SU-DHL-6 (cell line): ENCODE measurements at regions not wholly inside any gene's neighbourhood (a gene's known extent, or its start where the extent isn't known, plus 50 kb on each side); places are given as distances from the start of the nearest gene placed in this dataset.
"Not testable (repeated sequence)": the region's sequence is repeated elsewhere in the genome, so short reads cannot be mapped to it uniquely, and the experiment has no call there.

Experiments used
- H2AFZ ChIP-seq: fragments of 200-600 bp; sonication (generic); 2 replicates; pipeline ENCODE4 v1.6.1; 2014; ENCODE audit warnings: low read depth, mild to moderate bottlenecking, moderate library complexity, mixed read lengths, antibody characterized with exemption, low read length; ENCODE audit not compliant: severe bottlenecking
- H3F3A ChIP-seq: fragments of 200-600 bp; shearing (Covaris generic); 2 replicates; pipeline ENCODE4 v1.6.0; 2016; ENCODE audit warnings: antibody characterized with exemption, mild to moderate bottlenecking; ENCODE audit not compliant: insufficient read depth
- H3K27ac ChIP-seq: fragments of 200-600 bp; sonication (generic); 2 replicates; pipeline ENCODE4 v1.5.1; 2016; ENCODE audit warnings: low read depth, mild to moderate bottlenecking, low read length, moderate library complexity, mixed read lengths
- H3K27me3 ChIP-seq: fragments of 200-600 bp; sonication (generic), shearing (Covaris generic); 2 replicates; pipeline ENCODE4 v1.6.0; 2014; ENCODE audit warnings: mild to moderate bottlenecking, low read length
- H3K36me3 ChIP-seq: fragments of 200-600 bp; sonication (generic); 2 replicates; pipeline ENCODE4 v1.6.1; 2014; ENCODE audit warnings: mild to moderate bottlenecking, low read length, mixed read lengths
- H3K4me2 ChIP-seq: fragments of 300-600, 200-600 bp; shearing (Covaris generic), sonication (generic); 2 replicates; pipeline ENCODE4 v1.6.0; 2014; ENCODE audit warnings: low read length, low read depth, mild to moderate bottlenecking; ENCODE audit not compliant: poor library complexity, severe bottlenecking
- H3K4me3 ChIP-seq: fragments of 200-600 bp; sonication (generic); 2 replicates; pipeline ENCODE4 v1.5.1; 2014; ENCODE audit warnings: antibody characterized with exemption, low read length, mild to moderate bottlenecking, mixed read lengths; ENCODE audit not compliant: insufficient read depth, poor library complexity, severe bottlenecking
- H3K79me2 ChIP-seq: fragments of 200-600 bp; sonication (generic); 2 replicates; pipeline ENCODE4 v1.6.1; 2014; ENCODE audit warnings: mild to moderate bottlenecking, low read length, moderate library complexity; ENCODE audit not compliant: insufficient read depth
- H3K9ac ChIP-seq: fragments of 200-600 bp; sonication (generic); 2 replicates; pipeline ENCODE4 v1.7.0; 2014; ENCODE audit warnings: mild to moderate bottlenecking, low read length
- H3K9me2 ChIP-seq: fragments of 200-600 bp; sonication (generic); replicated peaks from 2 replicates; pipeline ENCODE4 v1.6.1; 2014; ENCODE audit warnings: low read length; ENCODE audit not compliant: insufficient read depth
- H3K9me3 ChIP-seq: fragments of 200-600 bp; sonication (generic); 2 replicates; pipeline ENCODE4 v1.6.1; 2014; ENCODE audit warnings: low read length, mixed read lengths; ENCODE audit not compliant: insufficient read depth
- H4K20me1 ChIP-seq: fragments of 200-600 bp; sonication (generic); 2 replicates; pipeline ENCODE4 v1.6.1; 2014; ENCODE audit warnings: low read depth, mild to moderate bottlenecking, antibody characterized with exemption, low read length, moderate library complexity, mixed read lengths

DNA sequence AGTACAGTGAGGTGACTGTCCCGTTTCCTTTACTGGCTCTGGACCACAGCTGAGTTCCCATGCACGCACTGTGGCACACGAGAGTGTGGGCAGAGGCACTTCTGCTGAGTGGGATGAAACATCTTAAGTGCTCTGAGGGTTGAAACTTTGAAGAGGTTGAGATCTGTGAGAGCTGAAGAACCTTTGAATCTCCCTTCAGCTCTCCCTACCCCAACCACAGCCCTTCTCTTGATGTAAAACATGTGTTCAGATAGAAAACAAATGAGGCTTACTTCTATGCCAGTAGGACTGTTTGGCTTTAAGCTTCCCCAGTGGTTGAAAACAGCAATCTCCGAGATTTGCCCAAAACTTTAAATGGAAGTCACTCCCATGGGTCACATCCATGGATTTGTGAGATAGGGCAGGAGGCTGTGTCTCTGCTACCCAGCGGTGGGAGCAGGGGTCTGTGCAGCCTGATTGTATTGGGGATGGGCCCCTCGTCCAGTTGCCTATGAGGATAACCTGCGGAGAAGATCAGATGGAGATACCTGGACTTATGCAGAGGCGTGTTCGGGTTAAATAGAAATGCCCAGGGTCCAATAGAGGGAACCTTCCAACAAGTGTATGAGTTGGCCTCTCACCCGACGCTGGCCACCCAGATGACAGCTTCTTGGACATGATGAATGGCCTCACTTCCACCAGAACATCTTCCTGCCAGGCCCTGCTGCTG lies 178.0 kb upstream of the PLGLB2 start:
- not testable (repeated sequence) for H3K9me3 ChIP-seq, H3K4me2 ChIP-seq, H3K27me3 ChIP-seq, H2AFZ ChIP-seq, H3K4me3 ChIP-seq, H3K9me2 ChIP-seq, H4K20me1 ChIP-seq, H3K36me3 ChIP-seq, H3K27ac ChIP-seq, H3F3A ChIP-seq, H3K79me2 ChIP-seq, H3K9ac ChIP-seq

DNA sequence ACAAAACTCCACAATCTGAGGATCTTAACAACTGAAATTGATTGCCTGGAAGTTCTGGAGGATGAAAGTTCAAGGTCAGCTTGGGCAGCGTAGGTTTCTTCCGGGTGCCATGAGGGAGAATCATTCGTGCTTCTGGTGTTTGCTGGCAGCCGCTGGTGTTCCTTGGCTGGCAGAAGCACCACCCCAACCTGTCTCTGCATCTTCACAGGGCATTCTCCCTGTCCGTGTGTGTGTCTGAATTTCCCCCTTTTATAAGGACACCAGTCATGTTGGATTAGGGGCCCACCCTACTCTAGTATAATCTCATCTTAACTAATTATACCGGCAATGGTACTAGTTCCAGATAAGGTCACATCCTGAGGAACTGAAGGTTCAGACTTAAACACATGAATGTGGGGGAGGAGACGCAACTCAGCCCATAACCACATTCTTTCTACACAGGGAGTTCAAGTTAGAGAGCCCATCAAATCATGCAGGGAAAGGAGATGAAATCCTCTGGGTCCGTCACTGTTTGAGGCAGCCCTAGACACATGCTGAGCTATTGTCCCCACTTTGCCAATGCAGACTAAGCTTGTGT lies 175.9 kb upstream of the PLGLB2 start:
- H3K79me2 ChIP-seq, H2AFZ ChIP-seq, H3K9me3 ChIP-seq, H3K27me3 ChIP-seq, H3K4me2 ChIP-seq, H4K20me1 ChIP-seq, H3K4me3 ChIP-seq, H3K9me2 ChIP-seq, H3K36me3 ChIP-seq, H3K27ac ChIP-seq, H3K9ac ChIP-seq, H3F3A ChIP-seq: not testable (repeated sequence)

DNA sequence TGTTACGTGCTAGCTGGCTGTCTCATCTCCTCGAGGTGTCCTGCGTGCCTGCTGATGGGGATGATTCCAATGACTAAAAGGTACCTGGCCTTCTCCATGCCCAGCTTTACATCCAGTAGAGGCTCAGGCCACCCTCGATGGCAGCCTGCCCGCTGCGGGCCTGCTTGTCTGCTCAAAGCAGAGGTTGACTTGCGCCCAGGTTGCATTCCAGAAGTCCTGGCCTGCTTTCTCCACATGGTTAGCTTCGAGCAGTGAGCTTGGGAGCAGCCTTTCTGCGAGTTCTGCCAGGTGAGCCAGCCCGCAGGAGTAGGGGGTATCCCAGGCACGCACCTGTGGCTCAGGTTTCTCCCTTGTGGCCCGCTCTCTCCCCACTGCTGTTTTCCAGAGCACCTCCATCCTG lies 175.0 kb upstream of the PLGLB2 start:
- not testable (repeated sequence) for H3K27ac ChIP-seq, H3K79me2 ChIP-seq, H3K4me3 ChIP-seq, H3K9me2 ChIP-seq, H2AFZ ChIP-seq, H4K20me1 ChIP-seq, H3K4me2 ChIP-seq, H3K36me3 ChIP-seq, H3K9me3 ChIP-seq, H3F3A ChIP-seq, H3K9ac ChIP-seq, H3K27me3 ChIP-seq

DNA sequence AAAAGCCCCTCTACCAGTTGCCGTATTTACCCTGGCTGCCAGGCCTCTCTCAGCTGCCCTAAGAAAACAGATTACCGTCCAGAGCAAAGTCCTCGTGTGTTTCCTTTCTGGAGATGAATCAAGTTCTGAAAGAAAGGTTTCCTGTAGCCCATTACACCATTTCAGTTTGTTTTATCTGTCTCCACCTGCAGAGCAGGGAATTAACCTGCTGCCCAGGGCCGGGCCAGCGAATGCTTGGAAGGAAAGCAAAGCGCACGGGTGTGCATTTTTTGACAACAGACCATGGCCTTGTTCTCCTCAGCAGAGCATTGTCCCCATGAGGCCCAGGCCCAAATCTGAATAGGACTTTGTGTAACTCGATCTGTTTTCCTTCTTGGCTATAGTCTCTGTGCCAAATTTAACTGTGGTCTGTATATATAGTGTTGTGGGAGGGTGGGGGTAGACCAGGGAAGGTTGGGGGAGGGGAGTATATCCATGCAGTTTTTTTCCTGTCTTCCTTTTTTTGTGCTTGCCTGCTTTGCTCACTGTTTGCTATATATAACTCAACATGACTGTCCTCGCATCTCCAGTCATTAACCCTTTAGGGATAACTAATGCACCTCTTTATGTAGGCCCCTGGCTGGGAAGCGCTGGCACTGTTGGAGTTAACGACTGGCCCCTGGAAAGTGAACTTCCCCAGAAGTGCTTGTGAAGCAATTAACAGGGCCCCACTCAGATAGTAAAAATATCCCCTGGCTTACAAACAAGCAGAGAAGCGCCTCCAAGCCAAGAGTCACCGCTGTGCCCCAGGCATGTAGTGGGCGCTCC lies 174.3 kb upstream of the PLGLB2 start:
- H4K20me1 ChIP-seq, H3K27me3 ChIP-seq, H3K9me3 ChIP-seq, H3K9me2 ChIP-seq, H3K36me3 ChIP-seq, H3K79me2 ChIP-seq, H3F3A ChIP-seq, H3K4me3 ChIP-seq, H3K4me2 ChIP-seq, H3K27ac ChIP-seq, H3K9ac ChIP-seq, H2AFZ ChIP-seq: not testable (repeated sequence)

DNA sequence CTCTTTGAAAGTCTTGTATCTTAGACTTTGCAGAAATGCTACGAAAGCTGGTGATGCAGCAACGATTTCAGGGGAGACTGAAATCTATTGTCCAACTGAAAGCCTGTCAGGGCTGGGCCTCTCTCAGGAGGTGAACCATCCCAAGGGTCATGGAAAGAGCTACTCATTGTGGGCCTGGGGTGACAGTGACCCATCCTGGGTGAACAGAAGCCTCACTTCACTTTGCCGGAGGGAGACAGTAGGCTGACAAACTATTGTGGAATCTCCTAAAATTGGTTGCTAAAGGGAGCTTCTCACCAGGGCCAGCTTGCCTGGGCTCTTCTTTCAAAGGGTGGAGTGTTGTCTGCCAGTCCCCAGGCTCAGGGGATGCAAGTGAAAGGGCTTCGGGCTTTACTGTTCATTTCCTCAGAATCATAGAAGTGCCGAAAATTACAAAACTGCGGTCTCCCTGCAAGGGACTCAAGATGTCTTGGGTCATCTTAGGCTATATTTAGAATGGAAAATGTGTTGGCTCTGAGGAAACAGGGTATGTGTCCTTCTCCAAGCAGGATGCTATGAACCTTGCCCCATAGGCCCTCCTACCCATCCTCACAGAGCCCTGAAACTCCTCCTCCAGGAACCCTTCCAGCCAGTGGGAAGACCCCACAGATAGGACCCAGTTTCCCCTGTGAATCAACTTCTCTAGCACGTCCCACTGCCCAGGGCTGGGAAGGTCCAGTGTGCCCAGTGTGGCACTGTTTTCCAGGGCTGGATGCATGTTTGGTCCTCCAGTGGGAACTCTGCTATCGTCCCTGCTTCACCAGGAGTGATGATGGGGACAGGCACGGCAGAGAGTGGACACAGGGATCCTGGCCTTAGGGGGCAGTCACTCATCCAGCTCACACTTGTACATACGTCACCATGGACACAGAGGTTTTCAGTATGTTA lies 173.4 kb upstream of the PLGLB2 start:
- not testable (repeated sequence) for H3F3A ChIP-seq, H3K9ac ChIP-seq, H3K27ac ChIP-seq, H4K20me1 ChIP-seq, H3K27me3 ChIP-seq, H3K9me2 ChIP-seq, H3K79me2 ChIP-seq, H3K4me2 ChIP-seq, H3K36me3 ChIP-seq, H3K9me3 ChIP-seq, H3K4me3 ChIP-seq, H2AFZ ChIP-seq

DNA sequence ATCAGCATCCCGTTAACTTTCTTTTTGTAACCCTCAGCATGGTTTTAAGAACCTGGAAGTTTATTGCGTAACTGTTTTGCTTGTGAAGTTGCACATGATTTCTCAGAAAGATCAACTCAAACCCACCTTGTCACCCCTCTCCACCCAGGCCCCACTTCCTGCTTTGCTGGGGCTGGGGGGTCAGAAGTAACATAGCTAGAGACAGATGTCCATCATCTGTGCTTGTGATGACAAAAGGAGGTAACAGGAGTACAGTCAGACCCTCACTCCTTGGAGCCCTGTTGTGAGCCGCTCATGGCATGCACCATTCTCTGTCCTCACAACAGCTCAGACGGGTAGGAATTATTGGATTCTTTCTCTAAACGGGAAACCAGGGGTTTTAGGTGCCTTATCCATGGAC lies 172.7 kb upstream of the PLGLB2 start:
- not testable (repeated sequence) for H3K27ac ChIP-seq, H3K9me3 ChIP-seq, H3K9ac ChIP-seq, H3K9me2 ChIP-seq, H4K20me1 ChIP-seq, H3K4me2 ChIP-seq, H3K4me3 ChIP-seq, H2AFZ ChIP-seq, H3K36me3 ChIP-seq, H3K79me2 ChIP-seq, H3F3A ChIP-seq, H3K27me3 ChIP-seq

DNA sequence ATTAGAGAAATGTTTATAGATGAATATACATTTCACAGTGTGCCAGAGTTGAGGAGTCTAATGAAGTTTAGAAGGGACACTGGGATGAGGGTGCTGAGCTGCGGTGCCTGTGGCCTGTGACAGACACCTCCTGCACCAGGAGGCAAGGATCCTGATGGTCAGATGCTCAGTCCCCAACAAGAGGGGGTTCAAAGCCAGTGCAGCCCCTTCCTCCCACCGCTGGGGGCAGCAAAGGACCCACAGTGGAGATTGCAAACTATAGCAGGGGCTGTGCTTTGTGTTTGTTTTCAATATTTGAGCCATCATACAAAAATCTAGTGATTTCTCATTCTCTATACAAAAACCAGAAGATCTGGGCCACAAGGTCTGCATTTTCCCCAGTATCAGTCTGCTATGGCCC lies 170.5 kb upstream of the PLGLB2 start:
- H3F3A ChIP-seq, H4K20me1 ChIP-seq, H3K9ac ChIP-seq, H3K4me3 ChIP-seq, H3K27ac ChIP-seq, H3K9me2 ChIP-seq, H3K79me2 ChIP-seq, H2AFZ ChIP-seq, H3K27me3 ChIP-seq, H3K9me3 ChIP-seq, H3K36me3 ChIP-seq, H3K4me2 ChIP-seq: not testable (repeated sequence)
